ENCODE measurements at regions not wholly inside any gene's neighbourhood (a gene's known extent, or its start where the extent isn't known, plus 50 kb on each side); places are given as distances from the start of the nearest gene placed in this dataset.

- TF ChIP-seq, protein P1, sequence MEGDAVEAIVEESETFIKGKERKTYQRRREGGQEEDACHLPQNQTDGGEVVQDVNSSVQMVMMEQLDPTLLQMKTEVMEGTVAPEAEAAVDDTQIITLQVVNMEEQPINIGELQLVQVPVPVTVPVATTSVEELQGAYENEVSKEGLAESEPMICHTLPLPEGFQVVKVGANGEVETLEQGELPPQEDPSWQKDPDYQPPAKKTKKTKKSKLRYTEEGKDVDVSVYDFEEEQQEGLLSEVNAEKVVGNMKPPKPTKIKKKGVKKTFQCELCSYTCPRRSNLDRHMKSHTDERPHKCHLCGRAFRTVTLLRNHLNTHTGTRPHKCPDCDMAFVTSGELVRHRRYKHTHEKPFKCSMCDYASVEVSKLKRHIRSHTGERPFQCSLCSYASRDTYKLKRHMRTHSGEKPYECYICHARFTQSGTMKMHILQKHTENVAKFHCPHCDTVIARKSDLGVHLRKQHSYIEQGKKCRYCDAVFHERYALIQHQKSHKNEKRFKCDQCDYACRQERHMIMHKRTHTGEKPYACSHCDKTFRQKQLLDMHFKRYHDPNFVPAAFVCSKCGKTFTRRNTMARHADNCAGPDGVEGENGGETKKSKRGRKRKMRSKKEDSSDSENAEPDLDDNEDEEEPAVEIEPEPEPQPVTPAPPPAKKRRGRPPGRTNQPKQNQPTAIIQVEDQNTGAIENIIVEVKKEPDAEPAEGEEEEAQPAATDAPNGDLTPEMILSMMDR (IDR thresholded peaks at IDR 0.05), result no peak
- TF ChIP-seq POLR2A (IDR thresholded peaks at IDR 0.05), result no peak
Observed at GRCh38 chr15:69946870-69947269, 150.8 kb downstream of the TLE3 start.
